NT2/D1 (cell line): ENCODE measurements at regions not wholly inside any gene's neighbourhood (a gene's known extent, or its start where the extent isn't known, plus 50 kb on each side); places are given as distances from the start of the nearest gene placed in this dataset.

Source experiments
- SUZ12 ChIP-seq: IDR thresholded peaks from 2 replicates; pipeline ENCODE4 v1.6.1; 2011; ENCODE audit not compliant: insufficient read length, insufficient read depth; ENCODE audit errors: extremely low read depth
- YY1 ChIP-seq: IDR thresholded peaks from 2 replicates; pipeline ENCODE4 v1.6.1; 2011; ENCODE audit not compliant: insufficient read length, insufficient read depth

DNA sequence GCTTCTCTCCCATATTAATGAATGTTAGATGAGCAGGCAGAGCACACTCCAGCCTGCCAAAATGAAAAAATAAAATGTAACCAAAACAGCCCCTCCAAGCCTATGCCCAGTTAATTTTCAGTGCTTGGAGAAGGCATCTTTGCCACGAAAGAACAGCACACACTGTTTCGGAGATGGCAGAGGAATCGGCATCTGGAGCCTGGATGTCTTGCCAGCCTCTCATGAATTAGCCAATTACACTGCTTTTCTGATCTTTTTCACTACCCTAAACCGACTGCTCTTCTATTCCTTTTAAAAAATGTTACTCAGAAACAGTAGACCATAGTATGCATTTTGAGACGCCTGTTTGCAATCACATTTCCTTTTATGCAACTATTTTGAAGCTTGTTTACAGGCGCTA lies 249.6 kb downstream of the TLE3 start:
- TF ChIP-seq SUZ12 = no peak
- no peak for TF ChIP-seq YY1
